ENCODE measurements at regions not wholly inside any gene's neighbourhood (a gene's known extent, or its start where the extent isn't known, plus 50 kb on each side); places are given as distances from the start of the nearest gene placed in this dataset.

- TF ChIP-seq GATA3 (IDR thresholded peaks at IDR 0.05; ENCODE audit: low read depth, low read length) = no peak
- no peak for TF ChIP-seq GATA2 (IDR thresholded peaks at IDR 0.05; ENCODE audit: low read depth, low read length)
Observed at GRCh38 chr5:111643499-111643898, 113.5 kb downstream of the NREP start.

Data from SH-SY5Y (cell line).